Osteoblast (primary cell): ENCODE measurements at regions not wholly inside any gene's neighbourhood (a gene's known extent, or its start where the extent isn't known, plus 50 kb on each side); places are given as distances from the start of the nearest gene placed in this dataset.
"Not testable (repeated sequence)": the region's sequence is repeated elsewhere in the genome, so short reads cannot be mapped to it uniquely, and the experiment has no call there.

ENCODE experiments used
- DNase-seq: peaks from one replicate; pipeline ENCODE4 v3.0.0; 2011; ENCODE audit warnings: low spot score, mixed read lengths; ENCODE audit not compliant: insufficient read length; ENCODE audit errors: missing footprints
- H2AFZ ChIP-seq: 2 replicates; pipeline ENCODE4 v1.6.0; 2011; ENCODE audit warnings: mild to moderate bottlenecking, low read length
- H3K27ac ChIP-seq: 2 replicates; pipeline ENCODE4 v1.5.1; 2011; ENCODE audit warnings: mild to moderate bottlenecking, low read depth, low read length, moderate library complexity
- H3K27me3 ChIP-seq: 2 replicates; pipeline ENCODE4 v1.6.0; 2012; ENCODE audit warnings: mild to moderate bottlenecking, control low read depth, inconsistent platforms, low read length, moderate library complexity; ENCODE audit not compliant: insufficient read depth
- H3K36me3 ChIP-seq: 2 replicates; pipeline ENCODE4 v1.5.1; 2011; ENCODE audit warnings: mild to moderate bottlenecking, low read length, control low read depth, moderate library complexity; ENCODE audit not compliant: insufficient read depth
- H3K4me1 ChIP-seq: 2 replicates; pipeline ENCODE4 v1.5.1; 2011; ENCODE audit warnings: mild to moderate bottlenecking, low read length, control low read depth, moderate library complexity; ENCODE audit not compliant: insufficient read depth
- H3K4me2 ChIP-seq: 2 replicates; pipeline ENCODE4 v1.6.0; 2011; ENCODE audit warnings: mild to moderate bottlenecking, low read length; ENCODE audit not compliant: insufficient read depth
- H3K4me3 ChIP-seq: fragments of 200-600 bp; sonication (generic); 3 replicates; pipeline ENCODE4 v1.5.1; 2012; ENCODE audit warnings: mild to moderate bottlenecking, low read length, inconsistent platforms; ENCODE audit not compliant: insufficient read depth
- H3K79me2 ChIP-seq: 2 replicates; pipeline ENCODE4 v1.6.0; 2012; ENCODE audit warnings: mild to moderate bottlenecking, low read length, control low read depth, inconsistent platforms; ENCODE audit not compliant: insufficient read depth
- H3K9me3 ChIP-seq: 2 replicates; pipeline ENCODE4 v1.5.1; 2011; ENCODE audit warnings: low read depth, low read length, control low read depth
- H4K20me1 ChIP-seq: 2 replicates; pipeline ENCODE4 v1.6.0; 2012; ENCODE audit warnings: mild to moderate bottlenecking, low read length, control low read depth; ENCODE audit not compliant: insufficient read depth
- CTCF ChIP-seq: IDR thresholded peaks from 2 replicates; pipeline ENCODE4 v1.5.1; 2011; ENCODE audit warnings: mild to moderate bottlenecking, low read depth, low read length, moderate library complexity; ENCODE audit errors: extremely low read depth

DNA sequence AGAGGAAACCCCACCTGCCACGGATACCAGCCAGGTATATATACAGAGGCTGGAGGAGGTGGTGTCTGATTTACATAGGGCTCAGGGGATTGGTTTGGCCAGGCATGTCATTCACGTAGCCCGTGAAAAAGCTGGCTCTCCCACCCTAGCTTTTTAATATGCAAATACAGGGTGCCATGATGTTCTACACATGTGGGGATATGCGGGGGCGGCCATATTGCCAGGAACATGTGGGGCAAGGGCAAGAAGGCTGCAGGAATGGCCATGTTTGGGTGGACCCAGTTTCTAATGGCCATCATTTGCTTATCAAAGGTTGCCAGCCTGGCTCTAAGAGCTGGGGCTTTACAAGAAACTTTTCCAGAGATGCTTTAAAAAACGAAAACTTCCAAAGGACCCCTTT, 131.5 kb upstream of the KIF5B start:
- H3K4me3 ChIP-seq = no peak overlapping the region
- no peak for TF ChIP-seq CTCF
- no peaks in the 10 kb centered on the region for H3K4me1 ChIP-seq
- H3K79me2 ChIP-seq = no peaks in the 10 kb centered on the region
- no peaks in the 10 kb centered on the region for H3K27me3 ChIP-seq
- no peak overlapping the region for H3K4me2 ChIP-seq
- H4K20me1 ChIP-seq = no peaks in the 10 kb centered on the region
- no peaks in the 10 kb centered on the region for H3K36me3 ChIP-seq
- H3K9me3 ChIP-seq = no peaks in the 10 kb centered on the region
- no peak overlapping the region for H2AFZ ChIP-seq
- H3K27ac ChIP-seq = no peak overlapping the region
- DNase-seq = no peak

DNA sequence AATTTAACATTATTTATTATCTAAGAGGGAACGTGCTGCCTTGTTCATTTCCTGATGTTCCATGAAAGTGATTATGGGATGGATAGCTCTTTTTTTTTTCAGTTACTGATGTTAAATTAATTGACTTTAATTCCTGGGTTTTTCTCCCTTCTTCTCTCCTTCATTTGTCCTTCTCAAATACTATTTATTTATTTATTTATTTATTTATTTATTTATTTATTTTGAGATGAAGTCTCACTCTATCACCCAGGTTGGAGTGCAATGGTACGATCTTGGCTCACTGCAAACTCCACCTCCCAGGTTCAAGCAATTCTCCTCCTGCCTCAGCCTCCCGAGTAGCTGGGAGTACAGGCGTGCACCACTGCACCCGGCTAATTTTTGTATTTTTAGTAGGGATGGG, 127.4 kb upstream of the KIF5B start:
- H3K4me2 ChIP-seq, H3K79me2 ChIP-seq, DNase-seq, H3K4me3 ChIP-seq, H3K27me3 ChIP-seq, H3K27ac ChIP-seq, H3K4me1 ChIP-seq, H3K36me3 ChIP-seq, H4K20me1 ChIP-seq, H2AFZ ChIP-seq, H3K9me3 ChIP-seq: not testable (repeated sequence)

GRCh38 chr10:32182476-32182875, 126.3 kb upstream of the KIF5B start:
- H3K9me3 ChIP-seq = no peaks in the 10 kb centered on the region
- H3K27ac ChIP-seq = no peak overlapping the region
- no peak overlapping the region for H3K4me2 ChIP-seq
- H3K79me2 ChIP-seq = no peaks in the 10 kb centered on the region
- H2AFZ ChIP-seq = no peak overlapping the region
- no peak for DNase-seq
- H3K4me1 ChIP-seq = no peaks in the 10 kb centered on the region
- no peaks in the 10 kb centered on the region for H4K20me1 ChIP-seq
- no peak overlapping the region for H3K4me3 ChIP-seq
- H3K36me3 ChIP-seq = no peaks in the 10 kb centered on the region
- no peak for TF ChIP-seq CTCF
- no peaks in the 10 kb centered on the region for H3K27me3 ChIP-seq

- no peak for TF ChIP-seq CTCF
- no peak for DNase-seq
- Histone ChIP-seq H3K4me3 (no peak overlapping the region), H3K27me3 (no peaks in the 10 kb centered on the region), H3K79me2 (no peaks in the 10 kb centered on the region), H4K20me1 (no peaks in the 10 kb centered on the region), H3K9me3 (no peaks in the 10 kb centered on the region), H2AFZ (no peak overlapping the region), H3K36me3 (no peaks in the 10 kb centered on the region), H3K4me1 (no peaks in the 10 kb centered on the region), H3K4me2 (no peak overlapping the region), H3K27ac (no peak overlapping the region)
Observed at GRCh38 chr10:32180390-32181280, 124.4 kb upstream of the KIF5B start.
